HepG2 (cell line): ENCODE measurements at regions not wholly inside any gene's neighbourhood (a gene's known extent, or its start where the extent isn't known, plus 50 kb on each side); places are given as distances from the start of the nearest gene placed in this dataset.

Experiments
- CERS6 ChIP-seq: sonication (generic); formaldehyde crosslinking; IDR thresholded peaks from 2 replicates; pipeline ENCODE4 v1.5.0; 2020; ENCODE audit warnings: missing genetic modification reagents
- CHCHD3 ChIP-seq: sonication (generic); formaldehyde crosslinking; IDR thresholded peaks from 2 replicates; pipeline ENCODE4 v1.8.0; 2022; ENCODE audit warnings: mild to moderate bottlenecking, missing genetic modification reagents, moderate library complexity
- FLYWCH1 ChIP-seq: sonication (generic); formaldehyde crosslinking; IDR thresholded peaks from 2 replicates; pipeline ENCODE4 v1.8.1; 2023; ENCODE audit warnings: mild to moderate bottlenecking, missing genetic modification reagents
- FOXA3 ChIP-seq: IDR thresholded peaks from 2 replicates; pipeline ENCODE4 v1.6.1; 2016; ENCODE audit warnings: missing genetic modification reagents, missing compliant biosample characterization
- HNF4G ChIP-seq, 2 experiments: sonication (generic) in 1 of 2; formaldehyde crosslinking in 1 of 2; IDR thresholded peaks; 2 replicates each; pipeline versions ENCODE4 v1.4.0 to v1.6.1; 2011 to 2020; ENCODE audit warnings: borderline replicate concordance in 2 of 2, low read depth in 2 of 2, mild to moderate bottlenecking in 2 of 2, low read length in 1 of 2, missing genetic modification reagents in 1 of 2, moderate library complexity in 1 of 2
- KLF16 ChIP-seq, 2 experiments: sonication (generic) in 1 of 2; formaldehyde crosslinking in 1 of 2; IDR thresholded peaks; 2 replicates each; pipeline versions ENCODE4 v1.6.1 to v1.8.0; 2016 to 2023; ENCODE audit warnings: missing genetic modification reagents in 2 of 2, missing compliant biosample characterization in 1 of 2
- KMT2A ChIP-seq: sonication (generic); formaldehyde crosslinking; IDR thresholded peaks from 2 replicates; pipeline ENCODE4 v1.4.0; 2020; ENCODE audit warnings: missing genetic modification reagents
- MBD4 ChIP-seq: IDR thresholded peaks from 2 replicates; pipeline ENCODE4 v1.6.1; 2012; ENCODE audit warnings: low read length, inconsistent platforms, borderline replicate concordance
- MXD3 ChIP-seq: IDR thresholded peaks from 2 replicates; pipeline ENCODE4 v1.6.1; 2016; ENCODE audit warnings: mild to moderate bottlenecking, missing biosample characterization, missing genetic modification reagents
- NFE2L1 ChIP-seq: sonication (generic); formaldehyde crosslinking; IDR thresholded peaks from 2 replicates; pipeline ENCODE4 v1.4.0; 2020; ENCODE audit warnings: missing genetic modification reagents, mild to moderate bottlenecking, borderline replicate concordance
- NKX3-1 ChIP-seq: sonication (generic); formaldehyde crosslinking; IDR thresholded peaks from 2 replicates; pipeline ENCODE4 v1.5.0; 2020; ENCODE audit warnings: missing genetic modification reagents
- NR0B2 ChIP-seq: sonication (generic); formaldehyde crosslinking; IDR thresholded peaks from 2 replicates; pipeline ENCODE4 v1.4.0; 2020; ENCODE audit warnings: mild to moderate bottlenecking, missing genetic modification reagents
- RFXAP ChIP-seq: sonication (generic); formaldehyde crosslinking; IDR thresholded peaks from 2 replicates; pipeline ENCODE4 v1.4.0; 2020; ENCODE audit warnings: missing genetic modification reagents, borderline replicate concordance
- RNF219 ChIP-seq: sonication (generic); formaldehyde crosslinking; IDR thresholded peaks from 2 replicates; pipeline ENCODE4 v1.5.0; 2020; ENCODE audit warnings: mild to moderate bottlenecking, missing genetic modification reagents
- SSRP1 ChIP-seq: IDR thresholded peaks from 2 replicates; pipeline ENCODE4 v1.6.1; 2016; ENCODE audit warnings: control low read depth
- TFAP4 ChIP-seq: sonication (generic); IDR thresholded peaks from 2 replicates; pipeline ENCODE4 v1.6.1; 2016; ENCODE audit warnings: low read depth, borderline replicate concordance
- TGIF2 ChIP-seq: IDR thresholded peaks from 2 replicates; pipeline ENCODE4 v1.6.1; 2016; ENCODE audit warnings: control low read depth, missing compliant biosample characterization
- ZBTB8A ChIP-seq: sonication (generic); formaldehyde crosslinking; IDR thresholded peaks from 2 replicates; pipeline ENCODE4 v1.4.0; 2020; ENCODE audit warnings: mild to moderate bottlenecking, low read depth, missing genetic modification reagents, borderline replicate concordance
- ZMYM2 ChIP-seq: sonication (generic); formaldehyde crosslinking; IDR thresholded peaks from 2 replicates; pipeline ENCODE4 v1.8.0; 2022; ENCODE audit warnings: mild to moderate bottlenecking, missing genetic modification reagents
- ZNF224 ChIP-seq: sonication (generic); formaldehyde crosslinking; IDR thresholded peaks from 2 replicates; pipeline ENCODE4 v1.5.0; 2020; ENCODE audit warnings: mild to moderate bottlenecking, missing genetic modification reagents
- ZNF557 ChIP-seq: sonication (generic); formaldehyde crosslinking; IDR thresholded peaks from 2 replicates; pipeline ENCODE4 v1.4.0; 2020; ENCODE audit warnings: missing genetic modification reagents
- ZNF790 ChIP-seq: sonication (generic); formaldehyde crosslinking; IDR thresholded peaks from 2 replicates; pipeline ENCODE4 v1.8.0; 2022; ENCODE audit warnings: missing genetic modification reagents, mild to moderate bottlenecking, borderline replicate concordance
- ZSCAN31 ChIP-seq: sonication (generic); formaldehyde crosslinking; IDR thresholded peaks from 2 replicates; pipeline ENCODE4 v1.5.0; 2020; ENCODE audit warnings: low read depth, mild to moderate bottlenecking, missing genetic modification reagents

- TF ChIP-seq HNF4G (IDR thresholded peaks at IDR 0.05; ENCODE audit: borderline replicate concordance, low read depth, low read length) (peak; percentile 78), HNF4G (CRISPR knock-in tag; IDR thresholded peaks at IDR 0.05; ENCODE audit: borderline replicate concordance, low read depth) (no peak), CERS6 (no peak), TFAP4 (peak; percentile 53), RFXAP (no peak; the same call in 1 of the 2 replicates), TGIF2 (CRISPR knock-in tag) (no peak), NKX3-1 (CRISPR knock-in tag) (no peak), ZNF790 (CRISPR knock-in tag) (no peak), MBD4 (peak; percentile 76; the same call in 1 of the 2 replicates), MXD3 (no peak), NFE2L1 (no peak), ZSCAN31 (CRISPR knock-in tag) (no peak), KLF16 (CRISPR knock-in tag; IDR thresholded peaks at IDR 0.05) (peak in 1 of 2 experiments; percentile 70; a peak in 2 of 4 replicates), FOXA3 (peak; percentile 100), CHCHD3 (no peak), KMT2A (no peak), RNF219 (CRISPR knock-in tag) (no peak), FLYWCH1 (no peak), NR0B2 (no peak), ZNF557 (CRISPR knock-in tag) (no peak), ZBTB8A (CRISPR knock-in tag) (no peak), ZMYM2 (CRISPR knock-in tag) (peak; percentile 79; the same call in 1 of the 2 replicates), SSRP1 (no peak), ZNF224 (CRISPR knock-in tag) (no peak)
Measured at GRCh38 chr5:30605693-30606268, 587.7 kb upstream of the CDH6 start (continued).
